ENCODE measurements at regions not wholly inside any gene's neighbourhood (a gene's known extent, or its start where the extent isn't known, plus 50 kb on each side); places are given as distances from the start of the nearest gene placed in this dataset.

GRCh38 chr1:14516974-14517840, 81.3 kb upstream of the KAZN start:
- DNase-seq (ENCODE audit: low read depth in 1 of 2, low spot score in 1 of 2): no peak

GRCh38 chr1:14517841-14518180, 80.7 kb upstream of the KAZN start:
- no peak for DNase-seq (ENCODE audit: low read depth in 1 of 2, low spot score in 1 of 2)

- DNase-seq (ENCODE audit: low read depth in 1 of 2, low spot score in 1 of 2): no peak
Measured at GRCh38 chr1:14519976-14520375, 78.5 kb upstream of the KAZN start.

GRCh38 chr1:14520514-14521163, 77.8 kb upstream of the KAZN start:
- no peak for DNase-seq (ENCODE audit: low read depth in 1 of 2, low spot score in 1 of 2)

- no peak for DNase-seq (ENCODE audit: low read depth in 1 of 2, low spot score in 1 of 2)
Measured at GRCh38 chr1:14521622-14522021, 76.9 kb upstream of the KAZN start.

GRCh38 chr1:14522077-14522925, 76.2 kb upstream of the KAZN start:
- no peak for DNase-seq (ENCODE audit: low read depth in 1 of 2, low spot score in 1 of 2)

GRCh38 chr1:14522926-14523241, 75.6 kb upstream of the KAZN start:
- DNase-seq (ENCODE audit: low read depth in 1 of 2, low spot score in 1 of 2): no peak

- no peak for DNase-seq (ENCODE audit: low read depth in 1 of 2, low spot score in 1 of 2)
Measured at GRCh38 chr1:14524826-14525636, 73.5 kb upstream of the KAZN start.

- DNase-seq (ENCODE audit: low read depth in 1 of 2, low spot score in 1 of 2): no peak
Measured at GRCh38 chr1:14529475-14529874, 69.0 kb upstream of the KAZN start.

GRCh38 chr1:14531519-14531918, 67.0 kb upstream of the KAZN start:
- DNase-seq (ENCODE audit: low read depth in 1 of 2, low spot score in 1 of 2): no peak

GRCh38 chr1:14535619-14536355, 62.7 kb upstream of the KAZN start:
- no peak for DNase-seq (ENCODE audit: low read depth in 1 of 2, low spot score in 1 of 2)

GRCh38 chr1:14538335-14538734, 60.1 kb upstream of the KAZN start:
- no peak for DNase-seq (ENCODE audit: low read depth in 1 of 2, low spot score in 1 of 2)

- no peak for DNase-seq (ENCODE audit: low read depth in 1 of 2, low spot score in 1 of 2)
Measured at GRCh38 chr1:14539309-14539708, 59.2 kb upstream of the KAZN start.

GRCh38 chr1:14539953-14540563, 58.4 kb upstream of the KAZN start:
- DNase-seq (ENCODE audit: low read depth in 1 of 2, low spot score in 1 of 2): no peak

- DNase-seq (ENCODE audit: low read depth in 1 of 2, low spot score in 1 of 2): no peak
Measured at GRCh38 chr1:14541348-14541747, 57.1 kb upstream of the KAZN start.

GRCh38 chr1:14543191-14543840, 55.2 kb upstream of the KAZN start:
- no peak for DNase-seq (ENCODE audit: low read depth in 1 of 2, low spot score in 1 of 2)

- DNase-seq (ENCODE audit: low read depth in 1 of 2, low spot score in 1 of 2): no peak
Measured at GRCh38 chr1:14544319-14544718, 54.2 kb upstream of the KAZN start.

- no peak for DNase-seq (ENCODE audit: low read depth in 1 of 2, low spot score in 1 of 2)
Measured at GRCh38 chr1:14545422-14546025, 53.0 kb upstream of the KAZN start.

- DNase-seq (ENCODE audit: low read depth in 1 of 2, low spot score in 1 of 2): no peak
Measured at GRCh38 chr1:14546416-14546815, 52.1 kb upstream of the KAZN start.

Data from activated T-helper 1 cell treated with anti-CD3 and anti-CD28 coated beads, Interleukin-2, amount 50 U/mL, for 16 hours (primary cell).